HEK293 (cell line): ENCODE measurements at regions not wholly inside any gene's neighbourhood (a gene's known extent, or its start where the extent isn't known, plus 50 kb on each side); places are given as distances from the start of the nearest gene placed in this dataset.

ENCODE experiments used
- CTCF ChIA-PET: fragments of 350-600 bp; formaldehyde crosslinking; extraction: SDS; loops from one replicate; lab custom pipeline; 2021; ENCODE audit warnings: antibody characterized with exemption; lab: Yijun Ruan, JAX
- POLR2A ChIA-PET: fragments of 300-600 bp; formaldehyde crosslinking; extraction: SDS; loops from one replicate; lab custom pipeline; 2020; ENCODE audit warnings: antibody characterized with exemption, inconsistent platforms; lab: Yijun Ruan, JAX
- H3K27ac ChIP-seq: fragments of 200-500 bp; sonication (Bioruptor generic); 2 replicates; pipeline ENCODE4 v1.5.1; 2014; ENCODE audit warnings: low read depth, low read length, control low read depth, inconsistent platforms; ENCODE audit errors: extremely low read depth
- H3K36me3 ChIP-seq, 2 experiments: fragments of 200-500 bp in 1 of 2; sonication (Bioruptor generic) in 1 of 2; 1 replicate in 1 of 2; 2 replicates in 1 of 2; pipeline ENCODE4 v1.5.1; 2014 to 2017; ENCODE audit warnings: inconsistent platforms in 2 of 2, low read length in 2 of 2; ENCODE audit not compliant: control insufficient read depth in 2 of 2, insufficient read depth in 1 of 2
- H3K4me1 ChIP-seq: fragments of 200-500 bp; sonication (Bioruptor generic); 2 replicates; pipeline ENCODE4 v1.5.1; 2014; ENCODE audit warnings: mild to moderate bottlenecking, low read length, inconsistent platforms; ENCODE audit not compliant: control insufficient read depth, insufficient read depth
- H3K4me3 ChIP-seq: 2 replicates; pipeline ENCODE4 v1.5.1; 2011; ENCODE audit warnings: low read depth, mild to moderate bottlenecking, control low read depth, low read length, moderate library complexity
- H3K9me3 ChIP-seq: fragments of 200-500 bp; sonication (Bioruptor generic); 2 replicates; pipeline ENCODE4 v1.5.1; 2014; ENCODE audit warnings: low read depth, low read length, inconsistent platforms; ENCODE audit not compliant: control insufficient read depth, insufficient read depth
- CTCF ChIP-seq: fragments of 450-650 bp; formaldehyde crosslinking; IDR thresholded peaks from 2 replicates; pipeline ENCODE4 v1.5.1; 2016; ENCODE audit warnings: missing biosample characterization, missing genetic modification characterization
- HIC1 ChIP-seq: fragments of 450-650 bp; formaldehyde crosslinking; IDR thresholded peaks from 2 replicates; pipeline ENCODE4 v1.5.1; 2016; ENCODE audit warnings: missing biosample characterization, missing genetic modification characterization
- ZNF121 ChIP-seq: fragments of 450-650 bp; formaldehyde crosslinking; IDR thresholded peaks from 2 replicates; pipeline ENCODE4 v1.5.1; 2016; ENCODE audit warnings: missing biosample characterization, missing genetic modification characterization
- ZNF132 ChIP-seq: fragments of 450-650 bp; formaldehyde crosslinking; IDR thresholded peaks from 2 replicates; pipeline ENCODE4 v1.5.1; 2017; ENCODE audit warnings: missing biosample characterization, missing genetic modification characterization, borderline replicate concordance
- ZNF202 ChIP-seq: fragments of 450-650 bp; formaldehyde crosslinking; IDR thresholded peaks from 2 replicates; pipeline ENCODE4 v1.5.1; 2016; ENCODE audit warnings: missing biosample characterization, missing genetic modification characterization, borderline replicate concordance
- ZNF416 ChIP-seq: fragments of 450-650 bp; formaldehyde crosslinking; IDR thresholded peaks from 2 replicates; pipeline ENCODE4 v1.5.1; 2016; ENCODE audit warnings: missing biosample characterization, missing genetic modification characterization
- ZNF530 ChIP-seq: fragments of 450-650 bp; formaldehyde crosslinking; IDR thresholded peaks from 2 replicates; pipeline ENCODE4 v1.5.1; 2016; ENCODE audit warnings: low read depth, missing biosample characterization, missing genetic modification characterization
- ZNF660 ChIP-seq: fragments of 450-650 bp; IDR thresholded peaks from 2 replicates; pipeline ENCODE4 v1.5.1; 2018; ENCODE audit warnings: missing biosample characterization, mild to moderate bottlenecking, missing genetic modification characterization
- ZNF664 ChIP-seq: fragments of 450-650 bp; formaldehyde crosslinking; IDR thresholded peaks from 2 replicates; pipeline ENCODE4 v1.5.1; 2016; ENCODE audit warnings: missing biosample characterization, missing genetic modification characterization
- ZSCAN4 ChIP-seq: fragments of 450-650 bp; formaldehyde crosslinking; IDR thresholded peaks from 2 replicates; pipeline ENCODE4 v1.5.1; 2017; ENCODE audit warnings: missing biosample characterization, missing genetic modification characterization
- TF ChIP-seq, protein P1 (sequence below): fragments of 450-650 bp; formaldehyde crosslinking; IDR thresholded peaks from 2 replicates; pipeline ENCODE4 v1.5.0; 2017; ENCODE audit warnings: missing biosample characterization, missing genetic modification characterization, borderline replicate concordance
- TF ChIP-seq, protein P2 (sequence below): fragments of 450-650 bp; formaldehyde crosslinking; IDR thresholded peaks from 2 replicates; pipeline ENCODE4 v1.5.1; 2016; ENCODE audit warnings: missing biosample characterization, missing genetic modification characterization
- TF ChIP-seq, protein P3 (sequence below): fragments of 450-650 bp; formaldehyde crosslinking; IDR thresholded peaks from 2 replicates; pipeline ENCODE4 v1.5.1; 2016; ENCODE audit warnings: missing biosample characterization, missing genetic modification characterization, borderline replicate concordance

GRCh38 chr5:115723220-115723619, 93.2 kb downstream of the CDO1 start:
- no peak for TF ChIP-seq ZNF132 (tag by site-specific recombination)
- TF ChIP-seq, protein P1, sequence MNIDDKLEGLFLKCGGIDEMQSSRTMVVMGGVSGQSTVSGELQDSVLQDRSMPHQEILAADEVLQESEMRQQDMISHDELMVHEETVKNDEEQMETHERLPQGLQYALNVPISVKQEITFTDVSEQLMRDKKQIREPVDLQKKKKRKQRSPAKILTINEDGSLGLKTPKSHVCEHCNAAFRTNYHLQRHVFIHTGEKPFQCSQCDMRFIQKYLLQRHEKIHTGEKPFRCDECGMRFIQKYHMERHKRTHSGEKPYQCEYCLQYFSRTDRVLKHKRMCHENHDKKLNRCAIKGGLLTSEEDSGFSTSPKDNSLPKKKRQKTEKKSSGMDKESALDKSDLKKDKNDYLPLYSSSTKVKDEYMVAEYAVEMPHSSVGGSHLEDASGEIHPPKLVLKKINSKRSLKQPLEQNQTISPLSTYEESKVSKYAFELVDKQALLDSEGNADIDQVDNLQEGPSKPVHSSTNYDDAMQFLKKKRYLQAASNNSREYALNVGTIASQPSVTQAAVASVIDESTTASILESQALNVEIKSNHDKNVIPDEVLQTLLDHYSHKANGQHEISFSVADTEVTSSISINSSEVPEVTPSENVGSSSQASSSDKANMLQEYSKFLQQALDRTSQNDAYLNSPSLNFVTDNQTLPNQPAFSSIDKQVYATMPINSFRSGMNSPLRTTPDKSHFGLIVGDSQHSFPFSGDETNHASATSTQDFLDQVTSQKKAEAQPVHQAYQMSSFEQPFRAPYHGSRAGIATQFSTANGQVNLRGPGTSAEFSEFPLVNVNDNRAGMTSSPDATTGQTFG (tag by site-specific recombination), result no peak
- TF ChIP-seq ZNF416 (tag by site-specific recombination), result no peak
- no peak for TF ChIP-seq ZNF202 (tag by site-specific recombination)
- no peak for TF ChIP-seq ZSCAN4 (tag by site-specific recombination)
- TF ChIP-seq, protein P2, sequence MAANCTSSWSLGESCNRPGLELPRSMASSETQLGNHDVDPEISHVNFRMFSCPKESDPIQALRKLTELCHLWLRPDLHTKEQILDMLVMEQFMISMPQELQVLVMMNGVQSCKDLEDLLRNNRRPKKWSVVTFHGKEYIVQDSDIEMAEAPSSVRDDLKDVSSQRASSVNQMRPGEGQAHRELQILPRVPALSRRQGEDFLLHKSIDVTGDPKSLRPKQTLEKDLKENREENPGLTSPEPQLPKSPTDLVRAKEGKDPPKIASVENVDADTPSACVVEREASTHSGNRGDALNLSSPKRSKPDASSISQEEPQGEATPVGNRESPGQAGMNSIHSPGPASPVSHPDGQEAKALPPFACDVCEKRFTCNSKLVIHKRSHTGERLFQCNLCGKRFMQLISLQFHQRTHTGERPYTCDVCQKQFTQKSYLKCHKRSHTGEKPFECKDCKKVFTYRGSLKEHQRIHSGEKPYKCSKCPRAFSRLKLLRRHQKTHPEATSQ (tag by site-specific recombination), result no peak
- TF ChIP-seq, protein P3, sequence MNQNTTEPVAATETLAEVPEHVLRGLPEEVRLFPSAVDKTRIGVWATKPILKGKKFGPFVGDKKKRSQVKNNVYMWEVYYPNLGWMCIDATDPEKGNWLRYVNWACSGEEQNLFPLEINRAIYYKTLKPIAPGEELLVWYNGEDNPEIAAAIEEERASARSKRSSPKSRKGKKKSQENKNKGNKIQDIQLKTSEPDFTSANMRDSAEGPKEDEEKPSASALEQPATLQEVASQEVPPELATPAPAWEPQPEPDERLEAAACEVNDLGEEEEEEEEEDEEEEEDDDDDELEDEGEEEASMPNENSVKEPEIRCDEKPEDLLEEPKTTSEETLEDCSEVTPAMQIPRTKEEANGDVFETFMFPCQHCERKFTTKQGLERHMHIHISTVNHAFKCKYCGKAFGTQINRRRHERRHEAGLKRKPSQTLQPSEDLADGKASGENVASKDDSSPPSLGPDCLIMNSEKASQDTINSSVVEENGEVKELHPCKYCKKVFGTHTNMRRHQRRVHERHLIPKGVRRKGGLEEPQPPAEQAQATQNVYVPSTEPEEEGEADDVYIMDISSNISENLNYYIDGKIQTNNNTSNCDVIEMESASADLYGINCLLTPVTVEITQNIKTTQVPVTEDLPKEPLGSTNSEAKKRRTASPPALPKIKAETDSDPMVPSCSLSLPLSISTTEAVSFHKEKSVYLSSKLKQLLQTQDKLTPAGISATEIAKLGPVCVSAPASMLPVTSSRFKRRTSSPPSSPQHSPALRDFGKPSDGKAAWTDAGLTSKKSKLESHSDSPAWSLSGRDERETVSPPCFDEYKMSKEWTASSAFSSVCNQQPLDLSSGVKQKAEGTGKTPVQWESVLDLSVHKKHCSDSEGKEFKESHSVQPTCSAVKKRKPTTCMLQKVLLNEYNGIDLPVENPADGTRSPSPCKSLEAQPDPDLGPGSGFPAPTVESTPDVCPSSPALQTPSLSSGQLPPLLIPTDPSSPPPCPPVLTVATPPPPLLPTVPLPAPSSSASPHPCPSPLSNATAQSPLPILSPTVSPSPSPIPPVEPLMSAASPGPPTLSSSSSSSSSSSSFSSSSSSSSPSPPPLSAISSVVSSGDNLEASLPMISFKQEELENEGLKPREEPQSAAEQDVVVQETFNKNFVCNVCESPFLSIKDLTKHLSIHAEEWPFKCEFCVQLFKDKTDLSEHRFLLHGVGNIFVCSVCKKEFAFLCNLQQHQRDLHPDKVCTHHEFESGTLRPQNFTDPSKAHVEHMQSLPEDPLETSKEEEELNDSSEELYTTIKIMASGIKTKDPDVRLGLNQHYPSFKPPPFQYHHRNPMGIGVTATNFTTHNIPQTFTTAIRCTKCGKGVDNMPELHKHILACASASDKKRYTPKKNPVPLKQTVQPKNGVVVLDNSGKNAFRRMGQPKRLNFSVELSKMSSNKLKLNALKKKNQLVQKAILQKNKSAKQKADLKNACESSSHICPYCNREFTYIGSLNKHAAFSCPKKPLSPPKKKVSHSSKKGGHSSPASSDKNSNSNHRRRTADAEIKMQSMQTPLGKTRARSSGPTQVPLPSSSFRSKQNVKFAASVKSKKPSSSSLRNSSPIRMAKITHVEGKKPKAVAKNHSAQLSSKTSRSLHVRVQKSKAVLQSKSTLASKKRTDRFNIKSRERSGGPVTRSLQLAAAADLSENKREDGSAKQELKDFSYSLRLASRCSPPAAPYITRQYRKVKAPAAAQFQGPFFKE (tag by site-specific recombination), result no peak
- TF ChIP-seq HIC1, result no peak
- no peak for TF ChIP-seq ZNF660 (tag by site-specific recombination)
- POLR2A ChIA-PET, result no interaction called here
- H3K4me1 ChIP-seq, result no peaks in the 10 kb centered on the region
- CTCF ChIA-PET, result no interaction called here
- no peak overlapping the region for H3K27ac ChIP-seq
- H3K9me3 ChIP-seq, result no peaks in the 10 kb centered on the region
- no peak overlapping the region for H3K4me3 ChIP-seq
- H3K36me3 ChIP-seq, result no peaks in the 10 kb centered on the region

- CTCF ChIA-PET, result no interaction called here
- no peaks in the 10 kb centered on the region for H3K9me3 ChIP-seq
- TF ChIP-seq ZNF121 (tag by site-specific recombination) (no peak), ZNF530 (tag by site-specific recombination) (no peak), CTCF (tag by site-specific recombination) (no peak), ZNF664 (no peak)
Observed at GRCh38 chr5:115720888-115721287, 95.1 kb upstream of the TMED7 start.

More at GRCh38 chr5:115720888-115721287, 95.1 kb upstream of the TMED7 start:
- Histone ChIP-seq H3K27ac (no peak overlapping the region), H3K4me3 (no peak overlapping the region), H3K36me3 (no peaks in the 10 kb centered on the region), H3K4me1 (no peaks in the 10 kb centered on the region)
- POLR2A ChIA-PET, result no interaction called here
